ENCODE measurements at regions not wholly inside any gene's neighbourhood (a gene's known extent, or its start where the extent isn't known, plus 50 kb on each side); places are given as distances from the start of the nearest gene placed in this dataset.

GRCh38 chr1:29433830-29434229 is 197.5 kb downstream of the PTPRU start (continued):
- TF ChIP-seq SKIL (IDR thresholded peaks at IDR 0.05; ENCODE audit: low read depth, poor library complexity, severe bottlenecking), result no peak
- no peak for TF ChIP-seq MAX (IDR thresholded peaks at IDR 0.05; ENCODE audit: low read depth, low read length)
- no peak for TF ChIP-seq SUZ12 (IDR thresholded peaks at IDR 0.05; ENCODE audit: unreplicated experiment)
- TF ChIP-seq FOXM1 (IDR thresholded peaks at IDR 0.05; ENCODE audit: low read depth, low read length), result no peak

DNA sequence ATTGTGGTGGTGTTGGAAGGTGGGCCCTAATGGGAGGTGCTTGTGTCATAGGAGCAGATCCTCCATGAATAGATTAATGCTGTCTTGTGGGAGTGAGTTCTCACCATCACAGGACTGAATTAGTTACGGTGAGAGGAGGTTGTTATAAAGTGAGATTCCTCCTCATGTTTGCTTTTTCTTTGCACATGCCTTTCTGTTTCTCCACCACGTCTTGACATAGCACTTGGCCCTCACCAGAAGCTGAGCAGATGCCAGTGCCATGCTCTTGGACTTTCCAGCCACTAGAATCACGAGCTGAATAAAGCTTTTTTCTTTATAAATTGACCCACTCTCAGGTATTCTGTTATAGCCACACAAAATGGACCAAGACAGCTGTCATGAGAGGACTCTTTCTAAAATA is 194.8 kb downstream of the PTPRU start:
- no TSS peak for BruUV-seq (replicated peaks)
- ChIA-PET RAD21 (ENCODE audit: unreplicated experiment) (no interaction called here), POLR2A (no interaction called here)
- TF ChIP-seq CHD4 (IDR thresholded peaks at IDR 0.05), result no peak
- no peak for TF ChIP-seq CHD1 (IDR thresholded peaks at IDR 0.05; ENCODE audit: low read depth, low read length)
- no peak for TF ChIP-seq SIX5 (IDR thresholded peaks at IDR 0.05; ENCODE audit: low read depth, low read length, severe bottlenecking)
- TF ChIP-seq HDAC6 (IDR thresholded peaks at IDR 0.05; ENCODE audit: unreplicated experiment), result no peak
- TF ChIP-seq CUX1 (IDR thresholded peaks at IDR 0.05; ENCODE audit: insufficient replicate concordance, low read depth, low read length), result no peak
- TF ChIP-seq, protein P1, sequence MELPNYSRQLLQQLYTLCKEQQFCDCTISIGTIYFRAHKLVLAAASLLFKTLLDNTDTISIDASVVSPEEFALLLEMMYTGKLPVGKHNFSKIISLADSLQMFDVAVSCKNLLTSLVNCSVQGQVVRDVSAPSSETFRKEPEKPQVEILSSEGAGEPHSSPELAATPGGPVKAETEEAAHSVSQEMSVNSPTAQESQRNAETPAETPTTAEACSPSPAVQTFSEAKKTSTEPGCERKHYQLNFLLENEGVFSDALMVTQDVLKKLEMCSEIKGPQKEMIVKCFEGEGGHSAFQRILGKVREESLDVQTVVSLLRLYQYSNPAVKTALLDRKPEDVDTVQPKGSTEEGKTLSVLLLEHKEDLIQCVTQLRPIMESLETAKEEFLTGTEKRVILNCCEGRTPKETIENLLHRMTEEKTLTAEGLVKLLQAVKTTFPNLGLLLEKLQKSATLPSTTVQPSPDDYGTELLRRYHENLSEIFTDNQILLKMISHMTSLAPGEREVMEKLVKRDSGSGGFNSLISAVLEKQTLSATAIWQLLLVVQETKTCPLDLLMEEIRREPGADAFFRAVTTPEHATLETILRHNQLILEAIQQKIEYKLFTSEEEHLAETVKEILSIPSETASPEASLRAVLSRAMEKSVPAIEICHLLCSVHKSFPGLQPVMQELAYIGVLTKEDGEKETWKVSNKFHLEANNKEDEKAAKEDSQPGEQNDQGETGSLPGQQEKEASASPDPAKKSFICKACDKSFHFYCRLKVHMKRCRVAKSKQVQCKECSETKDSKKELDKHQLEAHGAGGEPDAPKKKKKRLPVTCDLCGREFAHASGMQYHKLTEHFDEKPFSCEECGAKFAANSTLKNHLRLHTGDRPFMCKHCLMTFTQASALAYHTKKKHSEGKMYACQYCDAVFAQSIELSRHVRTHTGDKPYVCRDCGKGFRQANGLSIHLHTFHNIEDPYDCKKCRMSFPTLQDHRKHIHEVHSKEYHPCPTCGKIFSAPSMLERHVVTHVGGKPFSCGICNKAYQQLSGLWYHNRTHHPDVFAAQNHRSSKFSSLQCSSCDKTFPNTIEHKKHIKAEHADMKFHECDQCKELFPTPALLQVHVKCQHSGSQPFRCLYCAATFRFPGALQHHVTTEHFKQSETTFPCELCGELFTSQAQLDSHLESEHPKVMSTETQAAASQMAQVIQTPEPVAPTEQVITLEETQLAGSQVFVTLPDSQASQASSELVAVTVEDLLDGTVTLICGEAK (IDR thresholded peaks at IDR 0.05; ENCODE audit: borderline replicate concordance), result no peak
- TF ChIP-seq ASH2L (IDR thresholded peaks at IDR 0.05; ENCODE audit: borderline replicate concordance, low read depth), result no peak

More for the DNA sequence above, 194.8 kb downstream of the PTPRU start:
- FAIRE-seq (no peak), ATAC-seq (no peak), DNase-seq (ENCODE audit: low read depth, low spot score) (no peak)
- Histone ChIP-seq H3K4me3 (no peak overlapping the region), H3K27me3 (replicated peaks in 1 of 2; ENCODE audit: control insufficient read depth in 2 of 2, insufficient read depth in 2 of 2, low read length in 1 of 2) (no peaks in the 10 kb centered on the region), H2AFZ (ENCODE audit: control insufficient read depth, low read depth, low read length) (no peak overlapping the region), H3K36me3 (ENCODE audit: control insufficient read depth in 2 of 2, insufficient read depth in 2 of 2, low read length in 1 of 2) (no peaks in the 10 kb centered on the region), H3K4me1 (ENCODE audit: control insufficient read depth, insufficient read depth, low read length) (no peaks in the 10 kb centered on the region), H3K9me3 (replicated peaks; ENCODE audit: control insufficient read depth, insufficient read depth, low read length) (no peaks in the 10 kb centered on the region; the same call in 2 of the 3 replicates), H4K20me1 (ENCODE audit: control insufficient read depth, insufficient read depth) (no peaks in the 10 kb centered on the region), H3K4me2 (ENCODE audit: control insufficient read depth, insufficient read depth) (no peak overlapping the region), H3K27ac (ENCODE audit: control insufficient read depth, insufficient read depth) (no peak overlapping the region), H3K9ac (ENCODE audit: control insufficient read depth, insufficient read depth, low read length) (no peak overlapping the region), H3K79me2 (ENCODE audit: control insufficient read depth, insufficient read depth, low read length) (no peaks in the 10 kb centered on the region)
- CTCF ChIA-PET, result no interaction called here
- in situ Hi-C loops (cut with MboI) (no loop called here), intact Hi-C loops (cut with micrococcal nuclease; ENCODE audit: unreplicated experiment) (no loop called here)
- 0% methylated on average over 3 of the region's 3 CpGs for WGBS (ENCODE audit: insufficient coverage, insufficient replicate concordance, low lambda C conversion rate, missing lambda C conversion rate)
- SMC1A ChIA-PET (ENCODE audit: uncharacterized antibody, unreplicated experiment), result interaction anchor here (1.3 kb wide), 1 partner anchor 14 kb away, joined by 3 read pairs; no protein-coding TSS in a partner anchor
